K562 (cell line): ENCODE measurements at regions not wholly inside any gene's neighbourhood (a gene's known extent, or its start where the extent isn't known, plus 50 kb on each side); places are given as distances from the start of the nearest gene placed in this dataset.
"Not testable (repeated sequence)": the region's sequence is repeated elsewhere in the genome, so short reads cannot be mapped to it uniquely, and the experiment has no call there.

Experiments
- CTCF ChIP-seq, 3 experiments: IDR thresholded peaks in 2 of 3; conservative IDR thresholded peaks in 1 of 3; 2 replicates each; pipeline ENCODE4 v1.5.1; 2011 to 2012; ENCODE audit warnings: low read length in 3 of 3, mild to moderate bottlenecking in 3 of 3, control low read depth in 2 of 3, improper control_type of control experiment in 1 of 3, inconsistent platforms in 1 of 3, low read depth in 1 of 3, mixed read lengths in 1 of 3, moderate library complexity in 1 of 3; ENCODE audit not compliant: insufficient read depth in 2 of 3
- FOXA1 ChIP-seq: fragments of 450-650 bp; IDR thresholded peaks from 2 replicates; pipeline ENCODE4 v1.6.1; 2016; ENCODE audit warnings: mild to moderate bottlenecking, borderline replicate concordance
- JUND ChIP-seq, 2 experiments: IDR thresholded peaks; 2 replicates in 1 of 2; 3 replicates in 1 of 2; pipeline ENCODE4 v1.6.1; 2011; ENCODE audit warnings: borderline replicate concordance in 2 of 2, low read depth in 2 of 2, low read length in 2 of 2, improper control_type of control experiment in 1 of 2, missing biosample characterization in 1 of 2, missing genetic modification characterization in 1 of 2, missing genetic modification reagents in 1 of 2
- KLF1 ChIP-seq: fragments of 450-650 bp; IDR thresholded peaks from 2 replicates; pipeline ENCODE4 v1.6.1; 2016; ENCODE audit warnings: missing genetic modification characterization, missing compliant biosample characterization
- MAZ ChIP-seq, 2 experiments: fragments of 450-650 bp in 1 of 2; sonication (generic) in 1 of 2; formaldehyde crosslinking; IDR thresholded peaks in 1 of 2; conservative IDR thresholded peaks in 1 of 2; 2 replicates each; pipeline versions ENCODE4 v1.4.0 to v1.5.0; 2020; ENCODE audit warnings: mild to moderate bottlenecking in 1 of 2, missing genetic modification reagents in 1 of 2
- MXD1 ChIP-seq: fragments of 250-450 bp; sonication (Bioruptor Pico); IDR thresholded peaks from 2 replicates; pipeline ENCODE4 v1.8.0; 2021; ENCODE audit warnings: borderline replicate concordance, mild to moderate bottlenecking, moderate library complexity; ENCODE audit not compliant: poor library complexity, severe bottlenecking
- NR2F6 ChIP-seq: fragments of 450-650 bp; formaldehyde crosslinking; IDR thresholded peaks from 2 replicates; pipeline ENCODE4 v1.4.0; 2020; ENCODE audit warnings: mild to moderate bottlenecking
- POLR2A ChIP-seq: fragments of 450-650 bp; conservative IDR thresholded peaks from 2 replicates; pipeline ENCODE4 v1.6.1; 2016
- SMAD1 ChIP-seq: fragments of 150-350 bp; IDR thresholded peaks from 2 replicates; pipeline ENCODE4 v1.6.1; 2014; ENCODE audit warnings: low read length, low read depth; ENCODE audit not compliant: partially characterized antibody
- TFAP4 ChIP-seq: sonication (generic); formaldehyde crosslinking; IDR thresholded peaks from 2 replicates; pipeline ENCODE4 v1.8.0; 2022; ENCODE audit warnings: missing genetic modification reagents, mild to moderate bottlenecking, moderate library complexity, borderline replicate concordance
- ZBED1 ChIP-seq: IDR thresholded peaks from 2 replicates; pipeline ENCODE4 v1.6.1; 2014
- ZNF143 ChIP-seq: sonication (generic); formaldehyde crosslinking; IDR thresholded peaks from 2 replicates; pipeline ENCODE4 v1.9.0; 2022; ENCODE audit warnings: mild to moderate bottlenecking, missing genetic modification reagents
- TF ChIP-seq, protein P1 (sequence below), 2 experiments: fragments of 450-650 bp in 1 of 2; sonication (generic) in 1 of 2; formaldehyde crosslinking; conservative IDR thresholded peaks; 2 replicates each; pipeline versions ENCODE4 v1.4.0 to v1.8.1; 2020 to 2022; ENCODE audit warnings: mild to moderate bottlenecking in 1 of 2, missing genetic modification reagents in 1 of 2

DNA sequence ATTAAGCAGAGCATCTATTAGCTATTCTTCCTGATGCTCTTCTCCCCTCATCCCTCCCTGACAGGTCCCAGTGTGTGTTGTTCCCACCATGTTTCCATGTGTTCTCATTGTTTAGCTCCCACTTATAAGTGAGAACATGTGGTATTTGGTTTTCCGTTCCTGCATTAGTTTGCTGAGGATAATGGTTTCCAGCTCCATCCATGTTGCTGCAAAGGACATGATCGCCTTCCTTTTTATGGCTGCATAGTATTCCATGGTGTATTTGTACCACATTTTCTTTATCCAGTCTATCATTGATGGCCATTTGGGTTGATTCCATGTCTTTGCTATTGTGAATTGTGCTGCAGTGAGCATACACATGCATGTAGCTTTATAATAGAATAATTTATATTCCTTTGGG lies 287.9 kb upstream of the FZD8 start:
- not testable (repeated sequence) for TF ChIP-seq JUND (IDR thresholded peaks at IDR 0.05; ENCODE audit: borderline replicate concordance, low read depth, low read length); JUND (tag; IDR thresholded peaks at IDR 0.05; ENCODE audit: borderline replicate concordance, low read depth, low read length); KLF1; POLR2A; TFAP4 (CRISPR knock-in tag); CTCF (IDR thresholded peaks at IDR 0.05 in 2 of 3, conservative IDR thresholded peaks at IDR 0.05 in 1 of 3; ENCODE audit: insufficient read depth in 2 of 3, low read depth in 1 of 3, low read length in 3 of 3); SMAD1; NR2F6 (CRISPR knock-in tag); ZNF143 (CRISPR knock-in tag); FOXA1; MAZ (CRISPR knock-in tag; conservative IDR thresholded peaks at IDR 0.05 in 1 of 2, IDR thresholded peaks at IDR 0.05 in 1 of 2); MXD1 (CRISPR knock-in tag); ZBED1
- TF ChIP-seq, protein P1, sequence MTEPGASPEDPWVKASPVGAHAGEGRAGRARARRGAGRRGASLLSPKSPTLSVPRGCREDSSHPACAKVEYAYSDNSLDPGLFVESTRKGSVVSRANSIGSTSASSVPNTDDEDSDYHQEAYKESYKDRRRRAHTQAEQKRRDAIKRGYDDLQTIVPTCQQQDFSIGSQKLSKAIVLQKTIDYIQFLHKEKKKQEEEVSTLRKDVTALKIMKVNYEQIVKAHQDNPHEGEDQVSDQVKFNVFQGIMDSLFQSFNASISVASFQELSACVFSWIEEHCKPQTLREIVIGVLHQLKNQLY (CRISPR knock-in tag; conservative IDR thresholded peaks at IDR 0.05), result not testable (repeated sequence)
